HEK293 (cell line): ENCODE measurements at regions not wholly inside any gene's neighbourhood (a gene's known extent, or its start where the extent isn't known, plus 50 kb on each side); places are given as distances from the start of the nearest gene placed in this dataset.

Experiments used
- CTCF ChIA-PET: fragments of 350-600 bp; formaldehyde crosslinking; extraction: SDS; loops from one replicate; lab custom pipeline; 2021; ENCODE audit warnings: antibody characterized with exemption; lab: Yijun Ruan, JAX
- POLR2A ChIA-PET: fragments of 300-600 bp; formaldehyde crosslinking; extraction: SDS; loops from one replicate; lab custom pipeline; 2020; ENCODE audit warnings: antibody characterized with exemption, inconsistent platforms; lab: Yijun Ruan, JAX
- H3K27ac ChIP-seq: fragments of 200-500 bp; sonication (Bioruptor generic); 2 replicates; pipeline ENCODE4 v1.5.1; 2014; ENCODE audit warnings: low read depth, low read length, control low read depth, inconsistent platforms; ENCODE audit errors: extremely low read depth
- H3K36me3 ChIP-seq, 2 experiments: fragments of 200-500 bp in 1 of 2; sonication (Bioruptor generic) in 1 of 2; 1 replicate in 1 of 2; 2 replicates in 1 of 2; pipeline ENCODE4 v1.5.1; 2014 to 2017; ENCODE audit warnings: inconsistent platforms in 2 of 2, low read length in 2 of 2; ENCODE audit not compliant: control insufficient read depth in 2 of 2, insufficient read depth in 1 of 2
- H3K4me1 ChIP-seq: fragments of 200-500 bp; sonication (Bioruptor generic); 2 replicates; pipeline ENCODE4 v1.5.1; 2014; ENCODE audit warnings: mild to moderate bottlenecking, low read length, inconsistent platforms; ENCODE audit not compliant: control insufficient read depth, insufficient read depth
- H3K4me3 ChIP-seq: 2 replicates; pipeline ENCODE4 v1.5.1; 2011; ENCODE audit warnings: low read depth, mild to moderate bottlenecking, control low read depth, low read length, moderate library complexity
- H3K9me3 ChIP-seq: fragments of 200-500 bp; sonication (Bioruptor generic); 2 replicates; pipeline ENCODE4 v1.5.1; 2014; ENCODE audit warnings: low read depth, low read length, inconsistent platforms; ENCODE audit not compliant: control insufficient read depth, insufficient read depth
- EGR2 ChIP-seq: fragments of 450-650 bp; formaldehyde crosslinking; IDR thresholded peaks from 2 replicates; pipeline ENCODE4 v1.5.1; 2016; ENCODE audit warnings: low read depth, missing biosample characterization, missing genetic modification characterization
- IKZF3 ChIP-seq: fragments of 450-650 bp; IDR thresholded peaks from 2 replicates; pipeline ENCODE4 v1.5.0; 2018; ENCODE audit warnings: missing biosample characterization, mild to moderate bottlenecking, missing genetic modification characterization, moderate library complexity
- KLF9 ChIP-seq: fragments of 450-650 bp; formaldehyde crosslinking; IDR thresholded peaks from 2 replicates; pipeline ENCODE4 v1.5.1; 2016; ENCODE audit warnings: missing biosample characterization, missing genetic modification characterization, low read depth
- MEIS1 ChIP-seq: sonication (generic); formaldehyde crosslinking; IDR thresholded peaks from 2 replicates; pipeline ENCODE4 v1.8.1; 2022; ENCODE audit warnings: missing genetic modification reagents, mild to moderate bottlenecking, borderline replicate concordance
- MZF1 ChIP-seq: fragments of 450-650 bp; formaldehyde crosslinking; IDR thresholded peaks from 2 replicates; pipeline ENCODE4 v1.5.1; 2017; ENCODE audit warnings: missing biosample characterization, missing genetic modification characterization, borderline replicate concordance
- OSR2 ChIP-seq: fragments of 450-650 bp; formaldehyde crosslinking; IDR thresholded peaks from 2 replicates; pipeline ENCODE4 v1.5.1; 2016; ENCODE audit warnings: missing biosample characterization, missing genetic modification characterization
- SP3 ChIP-seq: fragments of 450-650 bp; formaldehyde crosslinking; IDR thresholded peaks from 2 replicates; pipeline ENCODE4 v1.5.1; 2016; ENCODE audit warnings: missing biosample characterization, missing genetic modification characterization
- ZBTB20 ChIP-seq: fragments of 450-650 bp; formaldehyde crosslinking; IDR thresholded peaks from 2 replicates; pipeline ENCODE4 v1.5.1; 2016; ENCODE audit warnings: missing biosample characterization, missing genetic modification characterization
- ZNF37A ChIP-seq: fragments of 450-650 bp; IDR thresholded peaks from 2 replicates; pipeline ENCODE4 v1.5.1; 2018; ENCODE audit warnings: missing biosample characterization, missing genetic modification characterization
- ZNF394 ChIP-seq: fragments of 450-650 bp; formaldehyde crosslinking; IDR thresholded peaks from 2 replicates; pipeline ENCODE4 v1.5.1; 2016; ENCODE audit warnings: missing biosample characterization, missing genetic modification characterization, mild to moderate bottlenecking, moderate library complexity, borderline replicate concordance
- ZNF48 ChIP-seq: fragments of 450-650 bp; formaldehyde crosslinking; IDR thresholded peaks from 2 replicates; pipeline ENCODE4 v1.5.1; 2016; ENCODE audit warnings: missing biosample characterization, missing genetic modification characterization
- ZNF529 ChIP-seq: fragments of 450-650 bp; formaldehyde crosslinking; IDR thresholded peaks from 2 replicates; pipeline ENCODE4 v1.5.1; 2017; ENCODE audit warnings: missing genetic modification characterization, missing biosample characterization; ENCODE audit not compliant: insufficient replicate concordance
- ZNF658 ChIP-seq: fragments of 450-650 bp; formaldehyde crosslinking; IDR thresholded peaks from 2 replicates; pipeline ENCODE4; 2016; ENCODE audit warnings: missing biosample characterization, missing genetic modification characterization
- ZSCAN23 ChIP-seq: fragments of 450-650 bp; formaldehyde crosslinking; IDR thresholded peaks from 2 replicates; pipeline ENCODE4 v1.5.1; 2016; ENCODE audit warnings: missing biosample characterization, missing genetic modification characterization
- TF ChIP-seq, protein P1 (sequence below): fragments of 450-650 bp; formaldehyde crosslinking; IDR thresholded peaks from 2 replicates; pipeline ENCODE4 v1.5.1; 2016; ENCODE audit warnings: missing biosample characterization, missing genetic modification characterization
- TF ChIP-seq, protein P2 (sequence below): fragments of 450-650 bp; formaldehyde crosslinking; IDR thresholded peaks from 2 replicates; pipeline ENCODE4 v1.5.1; 2016; ENCODE audit warnings: missing biosample characterization, missing genetic modification characterization
- TF ChIP-seq, protein P3 (sequence below): fragments of 450-650 bp; formaldehyde crosslinking; IDR thresholded peaks from 2 replicates; pipeline ENCODE4 v1.5.1; 2016; ENCODE audit warnings: missing biosample characterization, missing genetic modification characterization
- TF ChIP-seq, protein P4 (sequence below): fragments of 450-650 bp; formaldehyde crosslinking; IDR thresholded peaks from 2 replicates; pipeline ENCODE4 v1.5.1; 2016; ENCODE audit warnings: missing biosample characterization, missing genetic modification characterization

DNA sequence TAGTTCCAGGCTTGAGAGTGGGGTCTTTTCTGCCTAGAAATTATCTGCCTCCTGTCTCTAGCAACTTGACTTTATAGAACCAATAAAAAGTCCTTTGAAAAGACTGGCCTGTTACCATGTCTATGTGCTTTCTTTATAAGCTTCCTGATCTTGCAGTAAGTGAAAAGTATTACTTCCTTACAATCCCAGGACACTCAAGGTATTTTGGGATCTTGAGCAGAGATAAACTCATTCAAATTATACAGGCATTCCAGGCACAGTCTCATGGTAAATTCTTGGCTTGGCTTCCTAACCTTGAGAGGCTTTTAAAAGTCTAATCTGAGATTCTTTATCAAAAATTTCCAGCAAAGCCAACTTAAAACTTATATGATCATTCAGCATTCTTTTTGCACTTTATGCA, 833.0 kb upstream of the POU3F4 start:
- Histone ChIP-seq H3K36me3 (no peaks in the 10 kb centered on the region), H3K4me1 (no peaks in the 10 kb centered on the region), H3K27ac (no peak overlapping the region), H3K9me3 (no peaks in the 10 kb centered on the region; the same call in 1 of the 2 replicates), H3K4me3 (no peak overlapping the region)
- POLR2A ChIA-PET = no interaction called here
- CTCF ChIA-PET = interaction anchor here (0.7 kb wide), 1 partner anchor 333 kb away, joined by 3 read pairs; no protein-coding TSS in a partner anchor
- TF ChIP-seq IKZF3 (tag by site-specific recombination) (no peak), OSR2 (no peak), SP3 (no peak), ZNF394 (no peak), KLF9 (tag by site-specific recombination) (no peak), EGR2 (tag by site-specific recombination) (no peak), ZNF658 (tag by site-specific recombination) (no peak), ZNF37A (tag by site-specific recombination) (no peak), ZNF48 (tag by site-specific recombination) (no peak), ZNF529 (tag by site-specific recombination) (no peak), MZF1 (tag by site-specific recombination) (no peak)
- TF ChIP-seq, protein P1, sequence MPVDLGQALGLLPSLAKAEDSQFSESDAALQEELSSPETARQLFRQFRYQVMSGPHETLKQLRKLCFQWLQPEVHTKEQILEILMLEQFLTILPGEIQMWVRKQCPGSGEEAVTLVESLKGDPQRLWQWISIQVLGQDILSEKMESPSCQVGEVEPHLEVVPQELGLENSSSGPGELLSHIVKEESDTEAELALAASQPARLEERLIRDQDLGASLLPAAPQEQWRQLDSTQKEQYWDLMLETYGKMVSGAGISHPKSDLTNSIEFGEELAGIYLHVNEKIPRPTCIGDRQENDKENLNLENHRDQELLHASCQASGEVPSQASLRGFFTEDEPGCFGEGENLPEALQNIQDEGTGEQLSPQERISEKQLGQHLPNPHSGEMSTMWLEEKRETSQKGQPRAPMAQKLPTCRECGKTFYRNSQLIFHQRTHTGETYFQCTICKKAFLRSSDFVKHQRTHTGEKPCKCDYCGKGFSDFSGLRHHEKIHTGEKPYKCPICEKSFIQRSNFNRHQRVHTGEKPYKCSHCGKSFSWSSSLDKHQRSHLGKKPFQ (tag by site-specific recombination) = no peak
- TF ChIP-seq, protein P2, sequence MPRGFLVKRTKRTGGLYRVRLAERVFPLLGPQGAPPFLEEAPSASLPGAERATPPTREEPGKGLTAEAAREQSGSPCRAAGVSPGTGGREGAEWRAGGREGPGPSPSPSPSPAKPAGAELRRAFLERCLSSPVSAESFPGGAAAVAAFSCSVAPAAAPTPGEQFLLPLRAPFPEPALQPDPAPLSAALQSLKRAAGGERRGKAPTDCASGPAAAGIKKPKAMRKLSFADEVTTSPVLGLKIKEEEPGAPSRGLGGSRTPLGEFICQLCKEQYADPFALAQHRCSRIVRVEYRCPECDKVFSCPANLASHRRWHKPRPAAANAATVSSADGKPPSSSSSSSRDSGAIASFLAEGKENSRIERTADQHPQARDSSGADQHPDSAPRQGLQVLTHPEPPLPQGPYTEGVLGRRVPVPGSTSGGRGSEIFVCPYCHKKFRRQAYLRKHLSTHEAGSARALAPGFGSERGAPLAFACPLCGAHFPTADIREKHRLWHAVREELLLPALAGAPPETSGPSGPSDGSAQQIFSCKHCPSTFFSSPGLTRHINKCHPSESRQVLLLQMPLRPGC (tag by site-specific recombination) = no peak

DNA sequence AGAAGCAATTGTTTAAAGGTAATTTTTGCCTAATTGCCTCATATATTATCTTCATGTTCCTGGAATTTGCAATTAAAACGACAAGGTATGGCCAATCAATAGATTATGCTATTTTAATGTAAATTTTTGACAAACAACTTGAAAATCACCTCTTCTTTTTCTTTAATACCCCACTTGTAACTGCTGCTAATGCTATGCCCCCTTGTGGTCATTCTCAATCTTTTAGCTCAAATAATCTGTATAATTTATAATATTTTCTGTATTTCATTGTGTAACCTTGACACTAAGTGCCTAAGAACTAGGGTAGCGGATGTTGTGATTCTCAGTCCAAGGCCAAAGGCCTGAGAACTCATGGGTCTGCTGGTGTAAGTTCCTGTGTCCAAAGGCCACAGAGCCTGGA, 831.7 kb upstream of the POU3F4 start:
- Histone ChIP-seq H3K9me3 (no peaks in the 10 kb centered on the region), H3K27ac (no peak overlapping the region), H3K36me3 (no peaks in the 10 kb centered on the region), H3K4me3 (no peak overlapping the region), H3K4me1 (no peaks in the 10 kb centered on the region)
- TF ChIP-seq, protein P3, sequence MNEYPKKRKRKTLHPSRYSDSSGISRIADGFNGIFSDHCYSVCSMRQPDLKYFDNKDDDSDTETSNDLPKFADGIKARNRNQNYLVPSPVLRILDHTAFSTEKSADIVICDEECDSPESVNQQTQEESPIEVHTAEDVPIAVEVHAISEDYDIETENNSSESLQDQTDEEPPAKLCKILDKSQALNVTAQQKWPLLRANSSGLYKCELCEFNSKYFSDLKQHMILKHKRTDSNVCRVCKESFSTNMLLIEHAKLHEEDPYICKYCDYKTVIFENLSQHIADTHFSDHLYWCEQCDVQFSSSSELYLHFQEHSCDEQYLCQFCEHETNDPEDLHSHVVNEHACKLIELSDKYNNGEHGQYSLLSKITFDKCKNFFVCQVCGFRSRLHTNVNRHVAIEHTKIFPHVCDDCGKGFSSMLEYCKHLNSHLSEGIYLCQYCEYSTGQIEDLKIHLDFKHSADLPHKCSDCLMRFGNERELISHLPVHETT (tag by site-specific recombination) = no peak
- TF ChIP-seq ZSCAN23 (tag by site-specific recombination) = no peak
- TF ChIP-seq, protein P4, sequence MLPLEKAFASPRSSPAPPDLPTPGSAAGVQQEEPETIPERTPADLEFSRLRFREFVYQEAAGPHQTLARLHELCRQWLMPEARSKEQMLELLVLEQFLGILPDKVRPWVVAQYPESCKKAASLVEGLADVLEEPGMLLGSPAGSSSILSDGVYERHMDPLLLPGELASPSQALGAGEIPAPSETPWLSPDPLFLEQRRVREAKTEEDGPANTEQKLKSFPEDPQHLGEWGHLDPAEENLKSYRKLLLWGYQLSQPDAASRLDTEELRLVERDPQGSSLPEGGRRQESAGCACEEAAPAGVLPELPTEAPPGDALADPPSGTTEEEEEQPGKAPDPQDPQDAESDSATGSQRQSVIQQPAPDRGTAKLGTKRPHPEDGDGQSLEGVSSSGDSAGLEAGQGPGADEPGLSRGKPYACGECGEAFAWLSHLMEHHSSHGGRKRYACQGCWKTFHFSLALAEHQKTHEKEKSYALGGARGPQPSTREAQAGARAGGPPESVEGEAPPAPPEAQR = no peak
- CTCF ChIA-PET = interaction anchor here (0.5 to 2.3 kb wide), 10 partner anchors 8 to 912 kb away, joined by 3 to 12 read pairs (median 4); no protein-coding TSS in a partner anchor
- POLR2A ChIA-PET = no interaction called here

DNA sequence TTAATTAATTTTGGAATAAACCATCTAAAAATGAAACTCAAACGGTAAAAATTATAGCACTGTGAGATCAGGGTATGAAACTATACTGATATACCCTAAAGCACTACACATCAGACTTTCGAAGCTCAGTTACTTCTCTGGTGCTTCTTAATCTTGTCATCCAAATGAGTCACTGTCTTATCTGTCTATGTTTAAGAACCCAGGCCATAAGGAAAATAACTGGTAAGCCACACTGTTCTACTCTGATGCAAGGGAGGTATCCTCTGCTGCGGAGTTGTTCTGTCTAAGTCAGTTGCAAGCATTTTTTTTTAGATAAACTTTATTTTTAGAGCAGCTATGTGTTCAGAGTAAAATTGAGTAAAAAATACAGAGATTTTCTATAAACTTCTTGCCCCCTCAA, 830.8 kb upstream of the POU3F4 start:
- Histone ChIP-seq H3K4me3 (no peak overlapping the region), H3K36me3 (no peaks in the 10 kb centered on the region), H3K4me1 (no peaks in the 10 kb centered on the region), H3K9me3 (no peaks in the 10 kb centered on the region), H3K27ac (no peak overlapping the region)
- POLR2A ChIA-PET = no interaction called here
- CTCF ChIA-PET = interaction anchor here (1.2 to 2.3 kb wide), 4 partner anchors 8 to 16 kb away, joined by 3 to 12 read pairs (median 8); no protein-coding TSS in a partner anchor
- no peak for TF ChIP-seq MEIS1 (CRISPR knock-in tag)
- TF ChIP-seq ZNF37A (tag by site-specific recombination) = no peak
- no peak for TF ChIP-seq ZBTB20 (tag by site-specific recombination)
